ENCODE measurements at regions not wholly inside any gene's neighbourhood (a gene's known extent, or its start where the extent isn't known, plus 50 kb on each side); places are given as distances from the start of the nearest gene placed in this dataset.
"Not testable (repeated sequence)": the region's sequence is repeated elsewhere in the genome, so short reads cannot be mapped to it uniquely, and the experiment has no call there.

GRCh38 chr6:78386854-78387253 is 480.5 kb upstream of the IRAK1BP1 start:
- no CpG with 5 or more reads among the region's 2 CpGs for WGBS, 2 experiments (ENCODE audit: extremely low coverage in 2 of 2, insufficient read length in 1 of 2)
- BruUV-seq (replicated peaks) = not testable (repeated sequence)

More at GRCh38 chr6:78386854-78387253, 480.5 kb upstream of the IRAK1BP1 start:
- H3K27me3 ChIP-seq (ENCODE audit: control insufficient read depth, insufficient read depth, low read length); H3K9ac ChIP-seq (ENCODE audit: low read depth, low read length); H3K27ac ChIP-seq (ENCODE audit: insufficient read depth, low read length); H3K9me3 ChIP-seq (ENCODE audit: control insufficient read depth, insufficient read depth, low read length); H3K14ac ChIP-seq (replicated peaks; ENCODE audit: low read depth, low read length); H3K23ac ChIP-seq (ENCODE audit: low read depth, low read length); H3K4me2 ChIP-seq (ENCODE audit: low read depth, low read length); in situ Hi-C loops (cut with MboI; ENCODE audit: low sequenced_read_pairs); H2AK5ac ChIP-seq (ENCODE audit: low read depth, low read length); H3K4ac ChIP-seq (ENCODE audit: low read depth, low read length); H2BK20ac ChIP-seq (ENCODE audit: low read depth, low read length); H4K8ac ChIP-seq (ENCODE audit: low read depth in 2 of 2, low read length in 2 of 2); dilution Hi-C loops (cut with HindIII; ENCODE audit: low sequenced_read_pairs, unreplicated experiment); H2BK5ac ChIP-seq (ENCODE audit: low read depth, low read length, poor library complexity, severe bottlenecking); CTCF ChIA-PET; H3K4me1 ChIP-seq (ENCODE audit: control insufficient read depth, insufficient read depth, low read length); intact Hi-C loops (cut with micrococcal nuclease); H4K91ac ChIP-seq (ENCODE audit: insufficient read depth, low read depth, low read length); H3K36me3 ChIP-seq (ENCODE audit: control insufficient read depth, insufficient read depth, low read length); POLR2A ChIA-PET (ENCODE audit: unreplicated experiment); H4K20me1 ChIP-seq (ENCODE audit: insufficient read depth, low read length); H4K5ac ChIP-seq (ENCODE audit: low read depth, low read length); H3K56ac ChIP-seq (ENCODE audit: extremely low read depth, insufficient read depth, low read length); H3K18ac ChIP-seq (ENCODE audit: low read depth, low read length); H2BK120ac ChIP-seq (ENCODE audit: low read depth, low read length); H3K4me3 ChIP-seq (ENCODE audit: insufficient read depth, low read depth, low read length); H3K9me1 ChIP-seq (ENCODE audit: insufficient read depth, low read length); H2AFZ ChIP-seq (replicated peaks; ENCODE audit: low read length, poor library complexity); H2BK15ac ChIP-seq (ENCODE audit: low read depth, low read length); ATAC-seq (ENCODE audit: low read depth); H3K79me1 ChIP-seq (ENCODE audit: low read depth in 1 of 2, low read length in 2 of 2); H2AK9ac ChIP-seq (replicated peaks; ENCODE audit: low read depth, low read length, poor library complexity); DNase-seq: not testable (repeated sequence)

Data from IMR-90 (cell line).